A172 (cell line): ENCODE measurements at regions not wholly inside any gene's neighbourhood (a gene's known extent, or its start where the extent isn't known, plus 50 kb on each side); places are given as distances from the start of the nearest gene placed in this dataset.
"Not testable (repeated sequence)": the region's sequence is repeated elsewhere in the genome, so short reads cannot be mapped to it uniquely, and the experiment has no call there.

ENCODE experiments used
- DNase-seq: peaks from one replicate; pipeline ENCODE4 v3.0.0-alpha.2; 2015; ENCODE audit warnings: low spot score

GRCh38 chr9:113705306-113705927 is 170.7 kb upstream of the ZNF618 start:
- DNase-seq = no peak

DNA sequence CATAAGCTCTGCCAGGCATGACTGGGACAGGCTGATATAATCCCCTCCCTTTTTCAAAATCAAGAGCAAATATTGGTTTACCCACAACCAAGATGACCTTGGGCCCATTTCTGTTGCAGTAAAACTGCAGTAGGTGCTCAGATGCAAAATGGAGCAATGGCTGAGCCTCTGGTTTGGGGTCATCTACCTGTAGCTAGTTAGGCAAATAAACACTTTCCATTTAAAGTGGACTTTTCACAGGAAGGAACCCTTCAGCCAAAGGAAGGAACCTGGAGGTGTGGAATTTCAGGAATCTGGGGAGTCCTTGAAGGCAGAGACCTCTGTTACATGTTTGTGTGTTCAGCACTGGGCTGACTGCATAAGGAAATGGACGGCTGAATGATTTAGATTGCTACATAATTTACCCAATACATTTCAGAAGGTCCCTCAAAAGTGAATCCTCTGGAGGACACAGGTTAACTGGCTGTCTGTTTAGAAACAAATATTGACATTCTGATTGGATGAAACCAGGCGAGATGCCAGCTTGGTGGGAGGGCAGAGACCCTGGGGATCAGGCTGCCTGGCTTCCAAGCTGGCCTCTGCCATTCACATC is 170.1 kb upstream of the ZNF618 start:
- DNase-seq = no peak

GRCh38 chr9:113707953-113708695 is 168.0 kb upstream of the ZNF618 start:
- DNase-seq = peak; percentile 31

GRCh38 chr9:113708821-113709713 is 167.0 kb upstream of the ZNF618 start:
- no peak for DNase-seq

DNA sequence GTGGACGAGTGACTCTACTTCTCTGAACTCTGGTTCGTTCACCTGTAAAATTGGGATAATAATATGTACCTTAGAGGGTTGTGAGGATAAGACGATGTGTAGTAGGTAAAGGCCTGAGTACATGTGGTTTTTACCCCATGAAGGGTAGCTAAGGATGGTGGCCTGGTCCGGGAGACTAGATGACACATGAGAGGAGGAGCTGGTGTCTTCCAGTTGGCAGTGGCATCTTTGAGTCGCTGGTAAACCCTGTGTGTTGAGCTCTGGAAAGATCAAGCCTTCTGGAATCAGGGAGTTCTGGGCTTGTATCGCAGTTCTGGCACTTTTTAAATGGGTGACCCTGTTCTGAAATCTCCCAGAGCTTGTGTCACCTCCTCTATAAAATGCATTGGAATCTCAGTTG is 166.4 kb upstream of the ZNF618 start:
- DNase-seq = no peak

- DNase-seq = no peak
These were observed 164.9 kb upstream of the ZNF618 start for GRCh38 chr9:113711251-113711650.

DNA sequence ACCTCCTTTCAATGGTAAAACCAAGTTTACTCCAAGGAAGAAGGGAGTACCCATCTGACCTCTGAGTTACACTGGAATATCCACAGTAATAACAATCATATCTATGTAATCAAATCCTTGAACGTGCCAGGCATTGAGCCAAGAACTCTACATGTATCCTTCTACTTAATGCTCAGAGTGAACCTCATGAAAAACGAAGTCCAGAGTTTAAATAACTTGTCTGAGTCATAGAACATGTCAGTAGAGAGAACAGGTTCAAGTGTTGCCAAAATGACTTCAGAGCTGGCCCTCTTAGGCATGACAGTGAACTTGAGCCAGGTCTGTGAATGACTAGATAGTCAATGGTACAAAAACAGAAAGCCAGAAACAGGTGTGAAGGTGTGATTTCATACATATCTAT is 164.1 kb upstream of the ZNF618 start:
- no peak for DNase-seq

DNA sequence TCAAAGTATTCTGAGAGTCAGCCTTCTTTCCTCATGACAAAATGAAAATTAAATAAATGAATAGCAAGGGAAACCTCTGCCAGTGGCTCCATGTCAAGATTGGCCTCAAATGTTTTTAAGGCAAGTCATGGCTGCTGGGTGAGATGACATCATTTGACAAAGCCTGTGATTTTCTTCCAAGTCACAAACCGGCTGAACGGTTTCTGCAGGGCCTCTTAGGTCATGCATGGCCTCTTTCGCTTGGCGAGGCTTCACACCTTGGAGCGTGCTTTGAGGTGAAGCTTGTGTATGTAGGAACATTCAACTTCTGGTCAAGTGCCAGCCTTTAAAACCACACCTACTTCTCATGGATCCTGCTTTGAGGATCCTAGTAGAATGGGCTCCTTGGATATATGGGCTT is 161.0 kb upstream of the ZNF618 start:
- DNase-seq = no peak

DNA sequence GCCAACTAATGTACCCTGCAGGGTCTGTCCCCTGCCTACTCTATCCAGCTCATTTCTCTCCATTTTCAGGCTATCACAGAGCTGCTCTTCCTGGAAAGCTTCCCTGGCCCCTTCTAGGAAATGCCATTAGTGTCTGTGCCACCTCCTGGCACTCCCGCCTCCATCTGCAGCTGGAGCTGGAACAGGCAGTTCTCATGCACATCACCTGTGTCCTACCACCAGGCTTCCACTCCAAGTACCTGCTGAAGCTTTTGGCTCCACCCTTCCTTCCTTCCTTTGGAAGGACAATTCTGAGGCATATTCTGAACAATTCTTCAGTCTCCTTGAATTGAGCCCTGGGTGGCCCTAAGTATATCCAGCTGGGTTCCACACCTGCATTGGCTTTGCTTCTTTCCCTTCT is 156.2 kb upstream of the ZNF618 start:
- DNase-seq = no peak

GRCh38 chr9:113720495-113720894 is 155.6 kb upstream of the ZNF618 start:
- DNase-seq = no peak

- no peak for DNase-seq
These were observed 154.3 kb upstream of the ZNF618 start for GRCh38 chr9:113721856-113722255.

DNA sequence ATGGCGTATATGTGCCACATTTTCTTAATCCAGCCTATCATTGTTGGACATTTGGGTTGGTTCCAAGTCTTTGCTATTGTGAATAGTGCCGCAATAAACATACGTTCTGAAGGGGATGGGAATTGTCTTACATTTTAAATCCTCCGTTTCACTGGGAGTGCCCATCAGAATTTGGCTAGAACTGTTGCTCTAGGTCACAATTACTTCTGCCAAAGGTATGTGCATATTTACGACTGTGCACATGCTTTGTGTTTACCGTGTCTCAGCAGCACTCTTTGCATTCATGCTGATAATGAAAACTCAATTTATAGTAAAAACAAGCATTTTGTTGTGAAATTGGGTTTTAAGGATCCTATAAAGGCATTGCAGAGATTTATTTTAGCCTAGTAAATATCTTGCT is 151.9 kb upstream of the ZNF618 start:
- DNase-seq = no peak

- DNase-seq = no peak
These were observed 147.1 kb upstream of the ZNF618 start for GRCh38 chr9:113728989-113729388.

- DNase-seq = no peak
These were observed 141.3 kb upstream of the ZNF618 start for GRCh38 chr9:113734826-113735225.

- DNase-seq = peak; percentile 66
These were observed 138.4 kb upstream of the ZNF618 start for GRCh38 chr9:113737517-113738271.

GRCh38 chr9:113738496-113738892 is 137.6 kb upstream of the ZNF618 start:
- no peak for DNase-seq

GRCh38 chr9:113738893-113739604 is 137.1 kb upstream of the ZNF618 start:
- no peak for DNase-seq

DNA sequence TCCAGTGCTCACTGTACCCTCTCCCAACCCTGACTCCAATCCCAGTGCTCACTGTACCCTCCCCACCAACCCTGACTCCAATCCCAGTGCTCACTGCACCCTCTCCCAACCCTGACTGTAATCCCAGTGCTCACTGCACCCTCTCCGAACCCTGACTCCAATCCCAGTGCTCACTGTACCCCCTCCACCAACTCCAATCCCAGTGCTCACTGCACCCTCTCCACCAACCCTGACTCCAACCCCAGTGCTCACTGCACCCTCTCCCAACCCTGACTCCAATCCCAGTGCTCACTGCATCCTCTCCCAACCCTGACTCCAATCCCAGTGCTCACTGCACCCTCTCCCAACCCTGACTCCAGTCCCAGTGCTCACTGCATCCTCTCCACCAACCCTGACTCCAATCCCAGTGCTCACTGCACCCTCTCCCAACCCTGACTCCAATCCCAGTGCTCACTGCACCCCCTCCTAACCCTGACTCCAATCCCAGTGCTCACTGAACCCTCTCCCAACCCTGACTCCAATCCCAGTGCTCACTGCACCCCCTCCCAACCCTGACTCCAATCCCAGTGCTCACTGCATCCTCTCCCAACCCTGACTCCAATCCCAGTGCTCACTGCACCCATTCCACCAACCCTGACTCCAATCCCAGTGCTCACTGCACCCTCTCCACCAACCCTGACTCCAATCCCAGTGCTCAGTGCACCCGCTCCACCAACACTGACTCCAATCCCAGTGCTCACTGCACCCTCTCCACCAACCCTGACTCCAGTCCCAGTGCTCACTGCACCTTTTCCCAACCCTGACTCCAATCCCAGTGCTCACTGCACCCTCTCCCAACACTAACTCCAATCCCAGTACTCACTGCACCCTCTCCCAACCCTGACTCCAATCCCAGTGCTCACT is 136.3 kb upstream of the ZNF618 start:
- DNase-seq = not testable (repeated sequence)
